HUES6 (cell line): ENCODE measurements at regions not wholly inside any gene's neighbourhood (a gene's known extent, or its start where the extent isn't known, plus 50 kb on each side); places are given as distances from the start of the nearest gene placed in this dataset.

Source experiments
- H3K27ac ChIP-seq: 2 replicates; pipeline ENCODE4 v1.7.0; 2013; ENCODE audit warnings: low read depth, mild to moderate bottlenecking, low read length, inconsistent platforms
- H3K27me3 ChIP-seq: 2 replicates; pipeline ENCODE4 v1.6.1; 2013; ENCODE audit warnings: low read length; ENCODE audit not compliant: control insufficient read depth, insufficient read depth
- H3K36me3 ChIP-seq: 2 replicates; pipeline ENCODE4 v1.6.1; 2013; ENCODE audit warnings: low read length; ENCODE audit not compliant: control insufficient read depth, insufficient read depth
- H3K4me1 ChIP-seq: 2 replicates; pipeline ENCODE4 v1.6.1; 2013; ENCODE audit warnings: low read length; ENCODE audit not compliant: control insufficient read depth, insufficient read depth
- H3K4me3 ChIP-seq: 2 replicates; pipeline ENCODE4 v1.5.1; 2013; ENCODE audit warnings: low read depth, low read length
- H3K9ac ChIP-seq: one replicate; pipeline ENCODE4 v1.6.1; 2013; ENCODE audit warnings: mild to moderate bottlenecking, low read length
- H3K9me3 ChIP-seq: 2 replicates; pipeline ENCODE4 v1.6.1; 2013; ENCODE audit warnings: low read depth, low read length; ENCODE audit not compliant: control insufficient read depth, insufficient read depth

- no peaks in the 10 kb centered on the region for H3K27me3 ChIP-seq
- H3K4me3 ChIP-seq, result no peak overlapping the region
- peaks cover 9% of the 10 kb centered on the region; the same call in 1 of the 2 replicates for H3K4me1 ChIP-seq
- no peaks in the 10 kb centered on the region for H3K36me3 ChIP-seq
- no peaks in the 10 kb centered on the region for H3K9me3 ChIP-seq
- H3K9ac ChIP-seq, result no peak overlapping the region
- no peak overlapping the region for H3K27ac ChIP-seq
Observed at GRCh38 chr3:153440311-153440710, 278.3 kb downstream of the RAP2B start.

- H3K36me3 ChIP-seq, result no peaks in the 10 kb centered on the region
- H3K4me1 ChIP-seq, result peaks cover 9% of the 10 kb centered on the region; the same call in 1 of the 2 replicates
- no peaks in the 10 kb centered on the region for H3K9me3 ChIP-seq
- no peaks in the 10 kb centered on the region for H3K27me3 ChIP-seq
- no peak overlapping the region for H3K27ac ChIP-seq
- no peak overlapping the region for H3K9ac ChIP-seq
- no peak overlapping the region for H3K4me3 ChIP-seq
Observed at GRCh38 chr3:153442386-153442785, 280.4 kb downstream of the RAP2B start.

GRCh38 chr3:153442799-153443487 lies 280.9 kb downstream of the RAP2B start:
- no peak overlapping the region for H3K4me3 ChIP-seq
- no peaks in the 10 kb centered on the region for H3K36me3 ChIP-seq
- peaks cover 9% of the 10 kb centered on the region; the same call in 1 of the 2 replicates for H3K4me1 ChIP-seq
- H3K9me3 ChIP-seq, result no peaks in the 10 kb centered on the region
- H3K9ac ChIP-seq, result no peak overlapping the region
- no peaks in the 10 kb centered on the region for H3K27me3 ChIP-seq
- H3K27ac ChIP-seq, result no peak overlapping the region

GRCh38 chr3:153443961-153444360 lies 281.9 kb downstream of the RAP2B start:
- H3K4me3 ChIP-seq, result no peak overlapping the region
- H3K27ac ChIP-seq, result no peak overlapping the region
- H3K9ac ChIP-seq, result no peak overlapping the region
- no peaks in the 10 kb centered on the region for H3K36me3 ChIP-seq
- H3K9me3 ChIP-seq, result no peaks in the 10 kb centered on the region
- H3K4me1 ChIP-seq, result peaks cover 9% of the 10 kb centered on the region; the same call in 1 of the 2 replicates
- no peaks in the 10 kb centered on the region for H3K27me3 ChIP-seq

- Histone ChIP-seq H3K27me3 (no peaks in the 10 kb centered on the region), H3K27ac (no peak overlapping the region), H3K9me3 (no peaks in the 10 kb centered on the region), H3K9ac (no peak overlapping the region), H3K36me3 (no peaks in the 10 kb centered on the region), H3K4me1 (peaks cover 6% of the 10 kb centered on the region; the same call in 1 of the 2 replicates), H3K4me3 (no peak overlapping the region)
Observed at GRCh38 chr3:153445817-153446216, 283.8 kb downstream of the RAP2B start.

GRCh38 chr3:153448151-153448829 lies 286.3 kb downstream of the RAP2B start:
- Histone ChIP-seq H3K27me3 (no peaks in the 10 kb centered on the region), H3K27ac (no peak overlapping the region), H3K4me3 (no peak overlapping the region), H3K36me3 (no peaks in the 10 kb centered on the region), H3K4me1 (no peaks in the 10 kb centered on the region), H3K9ac (no peak overlapping the region), H3K9me3 (no peaks in the 10 kb centered on the region)

GRCh38 chr3:153456833-153457545 lies 295.0 kb downstream of the RAP2B start:
- Histone ChIP-seq H3K27me3 (no peaks in the 10 kb centered on the region), H3K27ac (no peak overlapping the region), H3K9me3 (no peaks in the 10 kb centered on the region), H3K36me3 (no peaks in the 10 kb centered on the region), H3K4me1 (no peaks in the 10 kb centered on the region), H3K4me3 (no peak overlapping the region), H3K9ac (no peak overlapping the region)

GRCh38 chr3:153458881-153459280 lies 296.9 kb downstream of the RAP2B start:
- no peak overlapping the region for H3K9ac ChIP-seq
- no peaks in the 10 kb centered on the region for H3K9me3 ChIP-seq
- no peak overlapping the region for H3K27ac ChIP-seq
- no peaks in the 10 kb centered on the region for H3K4me1 ChIP-seq
- no peaks in the 10 kb centered on the region for H3K27me3 ChIP-seq
- H3K36me3 ChIP-seq, result no peaks in the 10 kb centered on the region
- no peak overlapping the region for H3K4me3 ChIP-seq

GRCh38 chr3:153462545-153462944 lies 300.5 kb downstream of the RAP2B start:
- no peaks in the 10 kb centered on the region for H3K4me1 ChIP-seq
- no peak overlapping the region for H3K9ac ChIP-seq
- H3K9me3 ChIP-seq, result no peaks in the 10 kb centered on the region
- no peak overlapping the region for H3K27ac ChIP-seq
- H3K27me3 ChIP-seq, result no peaks in the 10 kb centered on the region
- no peaks in the 10 kb centered on the region for H3K36me3 ChIP-seq
- no peak overlapping the region for H3K4me3 ChIP-seq

- no peak overlapping the region for H3K9ac ChIP-seq
Observed at GRCh38 chr3:153463895-153464294, 301.9 kb downstream of the RAP2B start.

GRCh38 chr3:153469162-153469561 lies 307.1 kb downstream of the RAP2B start:
- Histone ChIP-seq H3K9me3 (no peaks in the 10 kb centered on the region), H3K27ac (no peak overlapping the region), H3K36me3 (no peaks in the 10 kb centered on the region), H3K27me3 (no peaks in the 10 kb centered on the region), H3K9ac (no peak overlapping the region), H3K4me3 (no peak overlapping the region), H3K4me1 (no peaks in the 10 kb centered on the region)

More at GRCh38 chr3:153463895-153464294, 301.9 kb downstream of the RAP2B start:
- Histone ChIP-seq H3K4me3 (no peak overlapping the region), H3K9me3 (no peaks in the 10 kb centered on the region), H3K27ac (no peak overlapping the region), H3K36me3 (no peaks in the 10 kb centered on the region), H3K27me3 (no peaks in the 10 kb centered on the region), H3K4me1 (no peaks in the 10 kb centered on the region)
